NT2/D1 (cell line): ENCODE measurements at regions not wholly inside any gene's neighbourhood (a gene's known extent, or its start where the extent isn't known, plus 50 kb on each side); places are given as distances from the start of the nearest gene placed in this dataset.

ENCODE experiments used
- DNase-seq: peaks from one replicate; pipeline ENCODE4 v3.0.0-alpha.2; 2011; ENCODE audit warnings: low read depth, low spot score
- H3K27me3 ChIP-seq: 2 replicates; pipeline ENCODE4 v1.6.0; 2011; ENCODE audit warnings: mild to moderate bottlenecking; ENCODE audit not compliant: insufficient read length, insufficient read depth
- H3K36me3 ChIP-seq: 2 replicates; pipeline ENCODE4 v1.6.1; 2011; ENCODE audit warnings: mild to moderate bottlenecking, low read length, mixed read lengths; ENCODE audit not compliant: insufficient read depth, insufficient read length
- H3K4me1 ChIP-seq: 2 replicates; pipeline ENCODE4 v1.5.1; 2011; ENCODE audit not compliant: insufficient read depth, insufficient read length
- H3K4me3 ChIP-seq: 2 replicates; pipeline ENCODE4 v1.5.1; 2011; ENCODE audit warnings: low read depth; ENCODE audit not compliant: insufficient read length
- H3K9ac ChIP-seq: 2 replicates; pipeline ENCODE4 v1.6.0; 2011; ENCODE audit warnings: low read depth; ENCODE audit not compliant: insufficient read length
- H3K9me3 ChIP-seq: 2 replicates; pipeline ENCODE4 v1.5.1; 2011; ENCODE audit warnings: mild to moderate bottlenecking, low read length; ENCODE audit not compliant: insufficient read depth
- SUZ12 ChIP-seq: IDR thresholded peaks from 2 replicates; pipeline ENCODE4 v1.6.1; 2011; ENCODE audit not compliant: insufficient read length, insufficient read depth; ENCODE audit errors: extremely low read depth
- YY1 ChIP-seq: IDR thresholded peaks from 2 replicates; pipeline ENCODE4 v1.6.1; 2011; ENCODE audit not compliant: insufficient read length, insufficient read depth
- ZNF274 ChIP-seq: IDR thresholded peaks from 2 replicates; pipeline ENCODE4 v1.6.1; 2011; ENCODE audit warnings: mild to moderate bottlenecking, low read depth, low read length

DNA sequence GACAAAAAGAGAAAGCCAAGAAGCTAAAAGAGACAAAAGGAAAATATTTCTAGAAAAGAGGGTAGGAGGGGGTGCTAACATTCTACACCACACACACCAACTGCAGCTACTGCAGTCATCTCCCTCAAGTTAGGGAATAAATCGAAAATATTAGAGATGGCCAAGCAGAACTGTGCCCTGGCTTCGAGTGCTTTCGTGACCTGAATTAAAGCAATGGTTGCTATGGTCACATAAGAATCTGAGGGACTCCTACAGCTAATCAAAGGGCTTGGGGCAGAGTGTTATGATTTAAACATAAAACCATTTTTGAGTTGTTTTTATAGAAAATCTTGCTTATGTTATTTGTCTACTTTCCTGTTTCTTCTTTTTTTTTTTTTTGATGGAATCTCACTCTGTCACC lies 159.6 kb upstream of the HNRNPA3 start:
- H3K4me1 ChIP-seq: no peaks in the 10 kb centered on the region
- no peaks in the 10 kb centered on the region for H3K27me3 ChIP-seq
- no peak overlapping the region for H3K9ac ChIP-seq
- peaks cover 2% of the 10 kb centered on the region; the same call in 1 of the 2 replicates for H3K9me3 ChIP-seq
- no peaks in the 10 kb centered on the region for H3K36me3 ChIP-seq
- DNase-seq: no peak
- H3K4me3 ChIP-seq: no peak overlapping the region
- no peak for TF ChIP-seq YY1
- no peak for TF ChIP-seq SUZ12
- no peak for TF ChIP-seq ZNF274

- DNase-seq: no peak
- TF ChIP-seq ZNF274 (no peak), SUZ12 (no peak), YY1 (no peak)
- H3K36me3 ChIP-seq: no peaks in the 10 kb centered on the region
- no peak overlapping the region for H3K9ac ChIP-seq
- no peaks in the 10 kb centered on the region for H3K4me1 ChIP-seq
- no peaks in the 10 kb centered on the region for H3K9me3 ChIP-seq
- H3K27me3 ChIP-seq: no peaks in the 10 kb centered on the region
- no peak overlapping the region for H3K4me3 ChIP-seq
Measured at GRCh38 chr2:177053716-177054115, 158.9 kb upstream of the HNRNPA3 start.

- Histone ChIP-seq H3K4me3 (no peak overlapping the region), H3K4me1 (no peaks in the 10 kb centered on the region), H3K36me3 (no peaks in the 10 kb centered on the region), H3K9ac (no peak overlapping the region), H3K9me3 (no peaks in the 10 kb centered on the region), H3K27me3 (no peaks in the 10 kb centered on the region)
- TF ChIP-seq YY1: no peak
- no peak for TF ChIP-seq SUZ12
- no peak for TF ChIP-seq ZNF274
- no peak for DNase-seq
Measured at GRCh38 chr2:177056481-177056929, 156.1 kb upstream of the HNRNPA3 start.

DNA sequence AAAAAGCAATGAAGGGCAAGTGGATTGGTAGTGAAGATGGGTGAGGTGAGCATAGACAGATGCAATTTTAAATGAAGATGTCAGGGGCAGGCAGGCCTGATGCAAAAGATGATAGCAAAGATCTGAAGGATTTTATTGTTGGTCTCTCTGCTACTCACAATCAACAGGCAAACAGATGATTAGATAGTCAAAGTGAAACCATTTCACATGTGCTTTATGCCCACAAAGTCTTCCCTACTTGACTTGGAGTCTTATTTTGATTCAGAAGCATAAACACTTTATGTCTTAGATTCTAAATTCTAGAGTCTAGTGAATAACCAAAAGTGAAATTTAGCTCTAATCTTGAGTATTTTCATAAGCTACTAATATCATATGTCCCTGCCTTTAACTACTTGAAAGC lies 153.8 kb upstream of the HNRNPA3 start:
- Histone ChIP-seq H3K9ac (no peak overlapping the region), H3K4me1 (no peaks in the 10 kb centered on the region), H3K9me3 (no peaks in the 10 kb centered on the region), H3K27me3 (no peaks in the 10 kb centered on the region), H3K36me3 (no peaks in the 10 kb centered on the region), H3K4me3 (no peak overlapping the region)
- DNase-seq: no peak
- TF ChIP-seq ZNF274: no peak

GRCh38 chr2:177059293-177059692 lies 153.3 kb upstream of the HNRNPA3 start:
- TF ChIP-seq YY1 (no peak), ZNF274 (no peak), SUZ12 (no peak)
- no peak overlapping the region for H3K4me3 ChIP-seq
- DNase-seq: no peak
- H3K36me3 ChIP-seq: no peaks in the 10 kb centered on the region
- H3K4me1 ChIP-seq: no peaks in the 10 kb centered on the region
- no peaks in the 10 kb centered on the region for H3K27me3 ChIP-seq
- no peaks in the 10 kb centered on the region for H3K9me3 ChIP-seq
- H3K9ac ChIP-seq: no peak overlapping the region

DNA sequence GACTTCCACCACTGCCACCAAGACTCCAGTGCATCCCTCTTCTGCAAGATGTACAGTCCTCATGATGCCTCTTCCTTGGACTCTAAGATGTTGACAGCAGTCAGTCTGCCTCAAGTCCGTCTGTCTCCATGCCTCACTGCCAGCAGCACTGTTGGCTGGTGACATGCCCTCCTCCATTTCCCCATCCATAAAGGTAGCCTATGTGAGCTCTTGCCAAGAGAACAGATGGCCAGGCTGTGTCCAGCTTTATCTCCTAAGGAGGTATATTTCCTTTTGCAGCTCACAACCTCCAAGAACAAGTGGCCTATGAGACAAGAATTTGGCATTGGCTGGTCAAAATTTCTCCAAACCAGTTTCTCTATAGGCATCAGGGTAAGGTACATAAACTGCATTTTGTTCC lies 149.3 kb upstream of the HNRNPA3 start:
- Histone ChIP-seq H3K4me1 (no peaks in the 10 kb centered on the region), H3K9ac (no peak overlapping the region), H3K27me3 (no peaks in the 10 kb centered on the region), H3K36me3 (no peaks in the 10 kb centered on the region), H3K9me3 (no peaks in the 10 kb centered on the region), H3K4me3 (no peak overlapping the region)
- no peak for TF ChIP-seq YY1
- TF ChIP-seq SUZ12: no peak
- no peak for TF ChIP-seq ZNF274
- DNase-seq: no peak

GRCh38 chr2:177064422-177064821 lies 148.2 kb upstream of the HNRNPA3 start:
- DNase-seq: no peak
- Histone ChIP-seq H3K27me3 (no peaks in the 10 kb centered on the region), H3K9me3 (no peaks in the 10 kb centered on the region), H3K4me1 (no peaks in the 10 kb centered on the region), H3K9ac (no peak overlapping the region), H3K36me3 (no peaks in the 10 kb centered on the region), H3K4me3 (no peak overlapping the region)
- TF ChIP-seq YY1 (no peak), ZNF274 (no peak), SUZ12 (no peak)

DNA sequence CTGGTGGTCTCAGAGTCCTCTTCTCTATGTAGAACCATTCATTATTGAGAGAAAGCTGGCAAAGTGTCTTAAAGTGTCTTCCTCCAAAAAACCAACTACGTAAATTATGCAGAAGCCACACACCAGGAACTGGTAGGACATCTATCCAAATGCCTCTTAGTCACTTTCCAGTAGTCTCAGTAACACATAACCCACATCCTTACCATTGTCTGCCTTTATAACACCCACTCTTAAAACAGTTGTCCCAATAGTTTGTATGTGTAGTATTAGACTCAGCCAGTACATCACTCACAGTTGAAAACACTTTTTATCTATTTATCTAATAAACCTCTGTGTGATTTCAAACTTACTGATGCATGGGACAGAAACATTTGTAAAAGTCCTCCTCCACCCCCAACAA lies 143.6 kb upstream of the HNRNPA3 start:
- no peak overlapping the region for H3K4me3 ChIP-seq
- no peak overlapping the region for H3K9ac ChIP-seq
- no peak for TF ChIP-seq SUZ12
- no peak for TF ChIP-seq ZNF274
- no peak for TF ChIP-seq YY1
- no peaks in the 10 kb centered on the region for H3K9me3 ChIP-seq
- H3K36me3 ChIP-seq: no peaks in the 10 kb centered on the region
- H3K27me3 ChIP-seq: no peaks in the 10 kb centered on the region
- H3K4me1 ChIP-seq: no peaks in the 10 kb centered on the region
- no peak for DNase-seq
